ENCODE measurements at regions not wholly inside any gene's neighbourhood (a gene's known extent, or its start where the extent isn't known, plus 50 kb on each side); places are given as distances from the start of the nearest gene placed in this dataset.
"Not testable (repeated sequence)": the region's sequence is repeated elsewhere in the genome, so short reads cannot be mapped to it uniquely, and the experiment has no call there.

- POLR2A ChIA-PET (ENCODE audit: low non-redundant PET); intact Hi-C loops (cut with micrococcal nuclease; ENCODE audit: unreplicated experiment); H3K9me3 ChIP-seq (ENCODE audit: low read depth, low read length, poor library complexity, severe bottlenecking); H3K4me1 ChIP-seq (ENCODE audit: insufficient read depth, low read length, poor library complexity, severe bottlenecking); H3K36me3 ChIP-seq (ENCODE audit: insufficient read depth, low read length, poor library complexity, severe bottlenecking); BruUV-seq (replicated peaks); H3K27me3 ChIP-seq (replicated peaks; ENCODE audit: insufficient read depth, low read depth, low read length, poor library complexity); H3K27ac ChIP-seq (ENCODE audit: low read depth, low read length, poor library complexity, severe bottlenecking); H3K4me3 ChIP-seq (ENCODE audit: low read depth, low read length, poor library complexity, severe bottlenecking); CTCF ChIA-PET; DNase-seq (ENCODE audit: low spot score): not testable (repeated sequence)
These were observed 4054.1 kb upstream of the TPTE start for GRCh38 chr21:6467189-6467774.

- H3K4me1 ChIP-seq (ENCODE audit: insufficient read depth, low read length, poor library complexity, severe bottlenecking); H3K27ac ChIP-seq (ENCODE audit: low read depth, low read length, poor library complexity, severe bottlenecking); H3K9me3 ChIP-seq (ENCODE audit: low read depth, low read length, poor library complexity, severe bottlenecking); DNase-seq (ENCODE audit: low spot score); BruUV-seq (replicated peaks); CTCF ChIA-PET; H3K4me3 ChIP-seq (ENCODE audit: low read depth, low read length, poor library complexity, severe bottlenecking); POLR2A ChIA-PET (ENCODE audit: low non-redundant PET); intact Hi-C loops (cut with micrococcal nuclease; ENCODE audit: unreplicated experiment); H3K36me3 ChIP-seq (ENCODE audit: insufficient read depth, low read length, poor library complexity, severe bottlenecking); H3K27me3 ChIP-seq (replicated peaks; ENCODE audit: insufficient read depth, low read depth, low read length, poor library complexity): not testable (repeated sequence)
These were observed 4053.5 kb upstream of the TPTE start for GRCh38 chr21:6467907-6468306.

DNA sequence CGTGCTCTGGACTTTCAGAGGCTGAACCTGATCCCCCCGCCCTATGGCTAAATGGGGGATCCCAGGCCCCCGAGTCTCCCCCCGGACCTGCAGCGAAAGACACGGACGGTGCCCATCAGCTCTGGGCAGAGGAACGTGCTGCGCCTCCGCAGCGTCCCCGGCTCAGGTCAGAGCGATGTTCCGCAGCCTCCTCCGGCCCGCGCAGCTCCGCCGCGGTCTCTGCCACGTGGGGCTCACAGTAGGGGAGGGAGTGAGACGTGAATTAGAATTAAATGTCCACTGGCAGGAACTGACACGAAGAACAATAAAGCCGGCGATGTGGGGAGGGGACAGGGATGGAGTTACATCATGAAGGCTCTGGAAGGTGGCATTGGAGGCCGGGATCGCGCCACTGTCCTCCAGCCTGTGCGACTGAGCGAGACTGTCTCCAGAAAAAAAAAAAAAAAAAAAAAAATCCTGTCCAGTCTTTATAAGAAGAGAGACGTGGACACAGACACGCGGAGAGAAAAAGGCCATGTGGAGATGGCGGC is 4053.0 kb upstream of the TPTE start:
- H3K36me3 ChIP-seq (ENCODE audit: insufficient read depth, low read length, poor library complexity, severe bottlenecking); DNase-seq (ENCODE audit: low spot score); H3K27me3 ChIP-seq (replicated peaks; ENCODE audit: insufficient read depth, low read depth, low read length, poor library complexity); CTCF ChIA-PET; H3K4me3 ChIP-seq (ENCODE audit: low read depth, low read length, poor library complexity, severe bottlenecking); intact Hi-C loops (cut with micrococcal nuclease; ENCODE audit: unreplicated experiment); H3K9me3 ChIP-seq (ENCODE audit: low read depth, low read length, poor library complexity, severe bottlenecking); POLR2A ChIA-PET (ENCODE audit: low non-redundant PET); BruUV-seq (replicated peaks); H3K27ac ChIP-seq (ENCODE audit: low read depth, low read length, poor library complexity, severe bottlenecking); H3K4me1 ChIP-seq (ENCODE audit: insufficient read depth, low read length, poor library complexity, severe bottlenecking): not testable (repeated sequence)

GRCh38 chr21:6474250-6474968 is 4047.0 kb upstream of the TPTE start:
- intact Hi-C loops (cut with micrococcal nuclease; ENCODE audit: unreplicated experiment); H3K9me3 ChIP-seq (ENCODE audit: low read depth, low read length, poor library complexity, severe bottlenecking); H3K4me1 ChIP-seq (ENCODE audit: insufficient read depth, low read length, poor library complexity, severe bottlenecking); CTCF ChIA-PET; POLR2A ChIA-PET (ENCODE audit: low non-redundant PET); H3K36me3 ChIP-seq (ENCODE audit: insufficient read depth, low read length, poor library complexity, severe bottlenecking); H3K4me3 ChIP-seq (ENCODE audit: low read depth, low read length, poor library complexity, severe bottlenecking); BruUV-seq (replicated peaks); H3K27me3 ChIP-seq (replicated peaks; ENCODE audit: insufficient read depth, low read depth, low read length, poor library complexity); DNase-seq (ENCODE audit: low spot score); H3K27ac ChIP-seq (ENCODE audit: low read depth, low read length, poor library complexity, severe bottlenecking): not testable (repeated sequence)

DNA sequence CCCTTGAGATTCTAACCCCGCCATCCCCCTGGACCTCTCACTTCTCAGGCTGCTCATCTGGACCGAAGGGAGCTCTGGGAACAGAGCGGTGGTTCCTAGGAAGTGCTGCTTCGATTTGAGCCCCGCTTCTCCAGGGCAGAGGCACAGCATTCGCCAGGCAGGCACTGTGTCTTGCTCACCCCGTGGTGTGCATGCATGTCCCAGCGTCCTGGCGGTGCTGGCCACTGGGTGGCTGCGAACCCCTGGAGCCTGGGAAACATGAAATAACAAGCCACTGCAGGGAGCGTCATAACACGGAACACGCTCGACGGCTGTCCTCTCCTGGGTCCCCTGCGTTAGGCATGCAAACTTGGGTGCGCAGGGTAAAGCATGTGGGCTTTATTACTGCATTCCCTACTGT is 4040.3 kb upstream of the TPTE start:
- H3K4me1 ChIP-seq (ENCODE audit: insufficient read depth, low read length, poor library complexity, severe bottlenecking); POLR2A ChIA-PET (ENCODE audit: low non-redundant PET); DNase-seq (ENCODE audit: low spot score); H3K27ac ChIP-seq (ENCODE audit: low read depth, low read length, poor library complexity, severe bottlenecking); H3K9me3 ChIP-seq (ENCODE audit: low read depth, low read length, poor library complexity, severe bottlenecking); H3K36me3 ChIP-seq (ENCODE audit: insufficient read depth, low read length, poor library complexity, severe bottlenecking); H3K4me3 ChIP-seq (ENCODE audit: low read depth, low read length, poor library complexity, severe bottlenecking); H3K27me3 ChIP-seq (replicated peaks; ENCODE audit: insufficient read depth, low read depth, low read length, poor library complexity); intact Hi-C loops (cut with micrococcal nuclease; ENCODE audit: unreplicated experiment); CTCF ChIA-PET; BruUV-seq (replicated peaks): not testable (repeated sequence)

- intact Hi-C loops (cut with micrococcal nuclease; ENCODE audit: unreplicated experiment); H3K27me3 ChIP-seq (replicated peaks; ENCODE audit: insufficient read depth, low read depth, low read length, poor library complexity); CTCF ChIA-PET; H3K4me3 ChIP-seq (ENCODE audit: low read depth, low read length, poor library complexity, severe bottlenecking); BruUV-seq (replicated peaks); H3K36me3 ChIP-seq (ENCODE audit: insufficient read depth, low read length, poor library complexity, severe bottlenecking); H3K9me3 ChIP-seq (ENCODE audit: low read depth, low read length, poor library complexity, severe bottlenecking); DNase-seq (ENCODE audit: low spot score); H3K4me1 ChIP-seq (ENCODE audit: insufficient read depth, low read length, poor library complexity, severe bottlenecking); H3K27ac ChIP-seq (ENCODE audit: low read depth, low read length, poor library complexity, severe bottlenecking); POLR2A ChIA-PET (ENCODE audit: low non-redundant PET): not testable (repeated sequence)
These were observed 4038.8 kb upstream of the TPTE start for GRCh38 chr21:6482616-6483015.

GRCh38 chr21:6483645-6484044 is 4037.7 kb upstream of the TPTE start:
- H3K36me3 ChIP-seq (ENCODE audit: insufficient read depth, low read length, poor library complexity, severe bottlenecking); H3K27me3 ChIP-seq (replicated peaks; ENCODE audit: insufficient read depth, low read depth, low read length, poor library complexity); H3K4me1 ChIP-seq (ENCODE audit: insufficient read depth, low read length, poor library complexity, severe bottlenecking); H3K27ac ChIP-seq (ENCODE audit: low read depth, low read length, poor library complexity, severe bottlenecking); CTCF ChIA-PET; DNase-seq (ENCODE audit: low spot score); H3K4me3 ChIP-seq (ENCODE audit: low read depth, low read length, poor library complexity, severe bottlenecking); intact Hi-C loops (cut with micrococcal nuclease; ENCODE audit: unreplicated experiment); POLR2A ChIA-PET (ENCODE audit: low non-redundant PET); BruUV-seq (replicated peaks); H3K9me3 ChIP-seq (ENCODE audit: low read depth, low read length, poor library complexity, severe bottlenecking): not testable (repeated sequence)

GRCh38 chr21:6486821-6487220 is 4034.6 kb upstream of the TPTE start:
- H3K36me3 ChIP-seq (ENCODE audit: insufficient read depth, low read length, poor library complexity, severe bottlenecking); BruUV-seq (replicated peaks); H3K4me3 ChIP-seq (ENCODE audit: low read depth, low read length, poor library complexity, severe bottlenecking); DNase-seq (ENCODE audit: low spot score); POLR2A ChIA-PET (ENCODE audit: low non-redundant PET); CTCF ChIA-PET; H3K27ac ChIP-seq (ENCODE audit: low read depth, low read length, poor library complexity, severe bottlenecking); H3K9me3 ChIP-seq (ENCODE audit: low read depth, low read length, poor library complexity, severe bottlenecking); H3K4me1 ChIP-seq (ENCODE audit: insufficient read depth, low read length, poor library complexity, severe bottlenecking); intact Hi-C loops (cut with micrococcal nuclease; ENCODE audit: unreplicated experiment); H3K27me3 ChIP-seq (replicated peaks; ENCODE audit: insufficient read depth, low read depth, low read length, poor library complexity): not testable (repeated sequence)
